C4-2B (cell line): ENCODE measurements at regions not wholly inside any gene's neighbourhood (a gene's known extent, or its start where the extent isn't known, plus 50 kb on each side); places are given as distances from the start of the nearest gene placed in this dataset.

Source experiments
- CTCF ChIP-seq: fragments of 450-650 bp; conservative IDR thresholded peaks from 2 replicates; pipeline ENCODE4 v1.5.1; 2017; ENCODE audit warnings: mild to moderate bottlenecking
- ZFX ChIP-seq: fragments of 450-650 bp; IDR thresholded peaks from 2 replicates; pipeline ENCODE4 v1.6.1; 2017

GRCh38 chr9:7377489-7377888 lies 422.1 kb downstream of the DMAC1 start:
- TF ChIP-seq CTCF (no peak), ZFX (no peak)
